Natural killer cell (primary cell): ENCODE measurements at regions not wholly inside any gene's neighbourhood (a gene's known extent, or its start where the extent isn't known, plus 50 kb on each side); places are given as distances from the start of the nearest gene placed in this dataset.

Experiments
- ATAC-seq, 3 donors: fragments of 150-1000 bp in 2 of 3; fragments of 200-7000 bp in 1 of 3; cut with Tn5 transposase; 1 replicate in 1 of 3; 2 replicates in 2 of 3; pipeline ENCODE4 v1.10.0; 2021; ENCODE audit warnings: mild to moderate bottlenecking in 2 of 3, moderate library complexity in 2 of 3
- DNase-seq, 2 donors: peaks; one replicate each; pipeline versions ENCODE4 v3.0.0 to v3.0.0-alpha.2; 2013 to 2021; ENCODE audit warnings: mixed read lengths in 1 of 2
- H3K27ac ChIP-seq: one replicate; pipeline ENCODE4 v1.5.1; 2013; ENCODE audit warnings: mild to moderate bottlenecking, low read length
- H3K27me3 ChIP-seq: one replicate; pipeline ENCODE4 v1.6.1; 2013; ENCODE audit warnings: low read length; ENCODE audit not compliant: control insufficient read depth, insufficient read depth
- H3K36me3 ChIP-seq: one replicate; pipeline ENCODE4 v1.6.1; 2013; ENCODE audit warnings: low read length; ENCODE audit not compliant: control insufficient read depth, insufficient read depth
- H3K4me1 ChIP-seq: one replicate; pipeline ENCODE4 v1.6.1; 2013; ENCODE audit warnings: low read length; ENCODE audit not compliant: control insufficient read depth, insufficient read depth
- H3K4me3 ChIP-seq: one replicate; pipeline ENCODE4 v1.5.1; 2013; ENCODE audit warnings: low read length
- H3K9me3 ChIP-seq: one replicate; pipeline ENCODE4 v1.6.1; 2013; ENCODE audit warnings: low read length; ENCODE audit not compliant: control insufficient read depth, insufficient read depth
- H3K27ac Mint-ChIP-seq, 2 donors: one replicate each; pipeline ENCODE4 v1.8.0; 2022; ENCODE audit warnings: mild to moderate bottlenecking in 2 of 2, mixed read lengths in 2 of 2, moderate library complexity in 1 of 2
- H3K27me3 Mint-ChIP-seq, 2 donors: one replicate each; pipeline ENCODE4 v1.8.0; 2022; ENCODE audit warnings: low read depth in 2 of 2, mixed read lengths in 2 of 2
- H3K36me3 Mint-ChIP-seq: one replicate; pipeline ENCODE4 v1.8.0; 2022; ENCODE audit warnings: mixed read lengths
- H3K4me1 Mint-ChIP-seq, 2 donors: one replicate each; pipeline ENCODE4 v1.8.0; 2022; ENCODE audit warnings: mixed read lengths in 2 of 2
- H3K4me3 Mint-ChIP-seq: one replicate; pipeline ENCODE4 v1.8.0; 2022; ENCODE audit warnings: mild to moderate bottlenecking, moderate library complexity, mixed read lengths
- H3K9me3 Mint-ChIP-seq, 2 donors: one replicate each; pipeline ENCODE4 v1.8.0; 2022; ENCODE audit warnings: mixed read lengths in 2 of 2
- WGBS: methylation state at CpG from one replicate; pipeline ENCODE4 v1.1.7; 2013; ENCODE audit warnings: missing lambda C conversion rate; ENCODE audit not compliant: insufficient coverage; 5-methylcytosine and 5-hydroxymethylcytosine counted together
- intact Hi-C: fragments of 100-400 bp; cut with micrococcal nuclease; formaldehyde crosslinking; loops from one replicate; pipeline ENCODE4 v1.14.2; 2022
- TF ChIP-seq, protein P1 (sequence below): fragments of 200-600 bp; IDR thresholded peaks from one replicate; pipeline ENCODE4 v1.8.0; 2022; ENCODE audit warnings: antibody characterized with exemption

DNA sequence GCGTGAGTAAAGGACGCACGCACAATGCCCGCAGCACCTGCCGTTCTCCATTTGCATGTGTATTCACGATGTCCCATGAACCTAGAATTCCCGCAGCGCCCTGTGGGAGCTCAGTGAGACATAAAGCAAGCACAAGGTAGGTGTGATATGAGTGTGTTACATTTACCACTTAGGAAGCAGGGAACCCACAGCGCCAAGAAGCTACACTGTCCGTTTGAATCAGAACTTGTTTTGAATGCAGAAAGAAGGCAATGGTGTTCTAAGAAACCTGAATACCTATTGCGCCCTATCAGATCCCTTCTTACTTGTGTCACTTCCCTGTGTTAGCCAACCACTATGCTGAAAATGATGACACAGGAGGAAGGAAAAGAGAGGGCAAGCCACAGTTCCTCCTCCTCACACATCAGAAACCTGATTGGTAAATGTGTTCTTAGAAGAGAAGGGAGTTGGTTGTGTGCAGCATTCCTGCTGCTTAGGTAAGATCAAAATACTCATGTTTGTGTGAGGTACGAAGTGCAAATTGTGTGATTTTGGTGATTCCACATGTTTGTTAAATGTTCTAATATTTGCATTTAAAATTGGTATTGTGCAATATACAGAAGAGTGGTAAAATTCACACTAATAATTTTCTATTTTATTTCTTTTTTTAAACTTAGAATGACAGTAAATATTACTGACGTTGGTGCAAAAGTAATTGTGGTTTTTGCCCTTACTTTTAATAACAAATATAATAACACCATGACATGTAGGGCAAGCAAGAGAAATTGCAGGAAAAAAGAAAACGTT, 185.4 kb downstream of the SEC23IP start:
- Histone ChIP-seq H3K27me3 (no peaks in the 10 kb centered on the region), H3K27ac (no peak overlapping the region), H3K4me1 (no peaks in the 10 kb centered on the region), H3K9me3 (no peaks in the 10 kb centered on the region), H3K36me3 (no peaks in the 10 kb centered on the region), H3K4me3 (no peak overlapping the region)
- no peak overlapping the region for H3K27ac Mint-ChIP-seq
- H3K9me3 Mint-ChIP-seq = no peaks in the 10 kb centered on the region
- no peaks in the 10 kb centered on the region for H3K4me1 Mint-ChIP-seq
- intact Hi-C loops = no loop called here
- ATAC-seq = no peak
- no peak for DNase-seq
- WGBS = 58% methylated on average over 13 of the region's 14 CpGs
- H3K36me3 Mint-ChIP-seq = no peaks in the 10 kb centered on the region
- H3K27me3 Mint-ChIP-seq = peaks cover 26 to 46% of the 10 kb centered on the region in 2 donors
- no peak overlapping the region for H3K4me3 Mint-ChIP-seq
- TF ChIP-seq, protein P1, sequence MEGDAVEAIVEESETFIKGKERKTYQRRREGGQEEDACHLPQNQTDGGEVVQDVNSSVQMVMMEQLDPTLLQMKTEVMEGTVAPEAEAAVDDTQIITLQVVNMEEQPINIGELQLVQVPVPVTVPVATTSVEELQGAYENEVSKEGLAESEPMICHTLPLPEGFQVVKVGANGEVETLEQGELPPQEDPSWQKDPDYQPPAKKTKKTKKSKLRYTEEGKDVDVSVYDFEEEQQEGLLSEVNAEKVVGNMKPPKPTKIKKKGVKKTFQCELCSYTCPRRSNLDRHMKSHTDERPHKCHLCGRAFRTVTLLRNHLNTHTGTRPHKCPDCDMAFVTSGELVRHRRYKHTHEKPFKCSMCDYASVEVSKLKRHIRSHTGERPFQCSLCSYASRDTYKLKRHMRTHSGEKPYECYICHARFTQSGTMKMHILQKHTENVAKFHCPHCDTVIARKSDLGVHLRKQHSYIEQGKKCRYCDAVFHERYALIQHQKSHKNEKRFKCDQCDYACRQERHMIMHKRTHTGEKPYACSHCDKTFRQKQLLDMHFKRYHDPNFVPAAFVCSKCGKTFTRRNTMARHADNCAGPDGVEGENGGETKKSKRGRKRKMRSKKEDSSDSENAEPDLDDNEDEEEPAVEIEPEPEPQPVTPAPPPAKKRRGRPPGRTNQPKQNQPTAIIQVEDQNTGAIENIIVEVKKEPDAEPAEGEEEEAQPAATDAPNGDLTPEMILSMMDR = no peak

DNA sequence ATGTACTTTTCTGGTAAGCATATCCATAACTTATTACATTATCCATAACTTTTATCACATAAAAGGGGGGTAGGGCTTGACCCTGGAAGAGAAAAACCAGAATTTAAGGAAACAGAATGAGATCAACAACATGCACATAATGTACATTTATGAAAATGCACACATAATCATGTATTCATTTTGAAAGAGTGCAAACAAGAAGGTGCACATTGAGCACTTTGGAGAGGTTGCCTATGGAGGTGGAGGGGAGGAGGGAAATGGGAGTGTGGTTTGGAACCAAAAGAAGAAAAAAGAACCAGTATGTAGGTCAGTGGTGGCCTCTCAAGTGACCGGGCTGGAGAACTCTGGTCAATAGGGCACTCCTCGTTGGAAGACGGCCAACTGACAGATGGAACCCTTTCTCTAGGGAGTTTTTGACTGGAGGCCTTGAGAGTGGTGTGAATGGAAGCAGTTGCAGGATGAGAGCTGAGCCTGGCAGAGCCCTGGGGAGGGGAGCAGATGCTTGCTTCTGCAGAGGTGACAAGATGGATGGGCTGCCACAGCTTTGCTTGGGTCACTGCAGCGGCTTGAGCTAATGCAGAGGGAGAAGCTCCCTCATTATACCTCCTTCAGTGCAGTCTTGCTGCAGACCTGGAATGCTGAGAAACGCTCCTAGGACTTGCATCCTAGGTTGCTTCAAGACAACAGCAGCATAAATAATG, 192.7 kb downstream of the SEC23IP start:
- no peak for ATAC-seq
- peaks cover 3 to 42% of the 10 kb centered on the region in 2 donors for H3K27me3 Mint-ChIP-seq
- no peak overlapping the region for H3K27ac Mint-ChIP-seq
- H3K4me3 Mint-ChIP-seq = no peak overlapping the region
- WGBS = 53% methylated on average over 5 of the region's 5 CpGs
- H3K36me3 ChIP-seq = no peaks in the 10 kb centered on the region
- H3K9me3 Mint-ChIP-seq = no peaks in the 10 kb centered on the region
- H3K27me3 ChIP-seq = no peaks in the 10 kb centered on the region
- no peaks in the 10 kb centered on the region for H3K9me3 ChIP-seq
- TF ChIP-seq, protein P1 = no peak
- no peak for DNase-seq
- H3K4me1 Mint-ChIP-seq = no peaks in the 10 kb centered on the region
- H3K27ac ChIP-seq = no peak overlapping the region
- H3K36me3 Mint-ChIP-seq = no peaks in the 10 kb centered on the region
- no peaks in the 10 kb centered on the region for H3K4me1 ChIP-seq
- H3K4me3 ChIP-seq = no peak overlapping the region
- intact Hi-C loops = no loop called here

DNA sequence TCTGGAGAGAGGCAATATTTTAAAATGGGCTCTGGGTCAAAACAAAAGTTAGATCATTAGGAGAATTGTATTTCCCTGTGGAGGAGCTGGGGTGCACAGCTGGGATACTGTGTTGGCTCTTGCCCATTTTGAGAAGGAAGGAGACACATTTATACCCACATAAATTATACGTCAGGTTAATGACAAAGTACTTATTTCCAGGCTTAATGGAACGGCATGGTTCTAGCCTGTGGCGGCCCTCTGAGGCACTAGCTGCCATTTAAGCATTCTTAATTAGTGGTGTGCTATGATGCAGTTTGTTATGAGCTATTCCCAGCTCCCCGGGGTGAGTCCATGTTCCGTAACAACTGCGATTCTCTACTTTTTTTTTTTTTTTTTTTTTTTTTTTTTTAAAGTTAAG, 193.5 kb downstream of the SEC23IP start:
- Histone ChIP-seq H3K4me3 (no peak overlapping the region), H3K27ac (no peak overlapping the region), H3K36me3 (no peaks in the 10 kb centered on the region), H3K27me3 (no peaks in the 10 kb centered on the region), H3K9me3 (no peaks in the 10 kb centered on the region), H3K4me1 (no peaks in the 10 kb centered on the region)
- no peak overlapping the region for H3K4me3 Mint-ChIP-seq
- no peaks in the 10 kb centered on the region for H3K9me3 Mint-ChIP-seq
- no peaks in the 10 kb centered on the region for H3K4me1 Mint-ChIP-seq
- H3K27me3 Mint-ChIP-seq = peaks cover 3 to 37% of the 10 kb centered on the region in 2 donors
- intact Hi-C loops = no loop called here
- TF ChIP-seq, protein P1 = no peak
- H3K27ac Mint-ChIP-seq = no peak overlapping the region
- H3K36me3 Mint-ChIP-seq = no peaks in the 10 kb centered on the region
- 75% methylated on average over 3 of the region's 6 CpGs for WGBS
- ATAC-seq (no peak), DNase-seq (no peak)
